HCT116 (cell line): ENCODE measurements at regions not wholly inside any gene's neighbourhood (a gene's known extent, or its start where the extent isn't known, plus 50 kb on each side); places are given as distances from the start of the nearest gene placed in this dataset.

Experiments used
- ATAC-seq: fragments of 200-7000 bp; cut with Tn5 transposase; 2 replicates; pipeline ENCODE4 v1.9.1; 2020; ENCODE audit warnings: mild to moderate bottlenecking, moderate library complexity
- BruUV-seq: library from RNA; stranded (reverse); fragments of 400-500 nt; replicated peaks from 2 replicates; lab custom pipeline; 2021; lab: Mats Ljungman, UMichigan
- CTCF ChIA-PET: fragments of 300-600 bp; sonication (Branson Sonifier 250); formaldehyde crosslinking; loops from one replicate; lab custom pipeline; 2021; ENCODE audit warnings: antibody characterized with exemption; lab: Charles Lee
- POLR2A ChIA-PET: fragments of 300-600, 350-600 bp; sonication (Branson Sonifier 250); formaldehyde crosslinking; loops from one replicate; lab custom pipeline; 2021; ENCODE audit warnings: antibody characterized with exemption; lab: Charles Lee
- RAD21 ChIA-PET, 2 experiments: fragments of 300-600 bp; sonication (Branson Sonifier 250); formaldehyde crosslinking; loops; one replicate each; lab custom pipeline; 2023; ENCODE audit warnings: low total read pairs in 2 of 2; ENCODE audit not compliant: uncharacterized antibody in 2 of 2, unreplicated experiment in 2 of 2, low non-redundant PET in 1 of 2; lab: Charles Lee
- DNase-seq: peaks from one replicate; pipeline ENCODE4 v3.0.0-alpha.2; 2010; ENCODE audit warnings: low read depth, low spot score
- H2AFZ ChIP-seq: fragments of 200-600 bp; shearing (Covaris generic), sonication (generic); 2 replicates; pipeline ENCODE4 v1.6.1; 2017; ENCODE audit warnings: low read depth, mixed run types, mixed read lengths, antibody characterized with exemption, low read length; ENCODE audit not compliant: poor library complexity, severe bottlenecking
- H3K27ac ChIP-seq: 2 replicates; pipeline ENCODE4 v1.5.1; 2012; ENCODE audit warnings: low read depth, low read length
- H3K27me3 ChIP-seq: fragments of 200-600 bp; sonication (generic); 2 replicates; pipeline ENCODE4 v1.6.1; 2016; ENCODE audit warnings: mixed run types, low read length, mixed read lengths; ENCODE audit not compliant: insufficient read depth
- H3K36me3 ChIP-seq, 2 experiments: fragments of 200-500 bp in 1 of 2; fragments of 200-600 bp in 1 of 2; sonication (Bioruptor generic) in 1 of 2; sonication (generic) in 1 of 2; 2 replicates each; pipeline versions ENCODE4 v1.5.1 to v1.6.1; 2014 to 2016; ENCODE audit warnings: low read length in 2 of 2, inconsistent platforms in 1 of 2, mixed read lengths in 1 of 2, mixed run types in 1 of 2; ENCODE audit not compliant: insufficient read depth in 2 of 2, control insufficient read depth in 1 of 2
- H3K4me1 ChIP-seq, 2 experiments: fragments of 200-600 bp in 1 of 2; sonication (generic) in 1 of 2; 2 replicates each; pipeline versions ENCODE4 v1.5.1 to v1.6.1; 2012 to 2017; ENCODE audit warnings: low read length in 2 of 2, inconsistent platforms in 1 of 2, mild to moderate bottlenecking in 1 of 2, mixed read lengths in 1 of 2, mixed run types in 1 of 2, moderate library complexity in 1 of 2; ENCODE audit not compliant: insufficient read depth in 2 of 2, control insufficient read depth in 1 of 2
- H3K4me2 ChIP-seq: fragments of 200-600 bp; sonication (generic); 2 replicates; pipeline ENCODE4 v1.6.1; 2017; ENCODE audit warnings: mixed run types, low read length, mixed read lengths
- H3K4me3 ChIP-seq, 2 experiments: fragments of 200-600 bp in 1 of 2; sonication (generic) in 1 of 2; replicated peaks in 1 of 2; 2 replicates each; pipeline ENCODE4 v1.5.1; 2011 to 2016; ENCODE audit warnings: low read length in 2 of 2, control low read depth in 1 of 2, low read depth in 1 of 2, mild to moderate bottlenecking in 1 of 2, mixed read lengths in 1 of 2, mixed run types in 1 of 2
- H3K79me2 ChIP-seq: fragments of 200-600 bp; sonication (generic); 2 replicates; pipeline ENCODE4 v1.6.1; 2017; ENCODE audit warnings: mild to moderate bottlenecking, mixed run types, low read length, moderate library complexity, mixed read lengths; ENCODE audit not compliant: insufficient read depth
- H3K9ac ChIP-seq: fragments of 200-600 bp; sonication (generic); 2 replicates; pipeline ENCODE4 v1.6.1; 2016; ENCODE audit warnings: low read length, mixed read lengths
- H3K9me2 ChIP-seq: fragments of 200-600 bp; sonication (generic), shearing (Covaris generic); 2 replicates; pipeline ENCODE4 v1.6.1; 2017; ENCODE audit warnings: mixed run types, mild to moderate bottlenecking, moderate library complexity; ENCODE audit not compliant: insufficient read depth
- H3K9me3 ChIP-seq, 2 experiments: fragments of 200-500 bp in 1 of 2; fragments of 200-600 bp in 1 of 2; sonication (Bioruptor generic) in 1 of 2; sonication (generic) in 1 of 2; 2 replicates each; pipeline ENCODE4 v1.6.1; 2014 to 2017; ENCODE audit warnings: low read length in 2 of 2, mixed read lengths in 2 of 2, inconsistent platforms in 1 of 2, low read depth in 1 of 2, mild to moderate bottlenecking in 1 of 2, mixed run types in 1 of 2, moderate library complexity in 1 of 2; ENCODE audit not compliant: control insufficient read depth in 1 of 2, insufficient read depth in 1 of 2
- H4K20me1 ChIP-seq: fragments of 200-600 bp; sonication (generic), shearing (Covaris generic); 2 replicates; pipeline ENCODE4 v1.6.1; 2017; ENCODE audit warnings: mixed run types, mild to moderate bottlenecking, moderate library complexity; ENCODE audit not compliant: insufficient read depth
- EZH2phosphoT487 ChIP-seq: fragments of 200-600 bp; IDR thresholded peaks from 2 replicates; pipeline ENCODE4 v1.6.1; 2018; ENCODE audit warnings: antibody characterized with exemption, borderline replicate concordance
- SP1 ChIP-seq: IDR thresholded peaks from 2 replicates; pipeline ENCODE4 v1.6.1; 2012; ENCODE audit warnings: low read depth
- TCF7L2 ChIP-seq: IDR thresholded peaks from 2 replicates; pipeline ENCODE4 v1.7.0; 2011; ENCODE audit warnings: borderline replicate concordance, inconsistent platforms; ENCODE audit not compliant: insufficient read depth, insufficient read length; ENCODE audit errors: extremely low read depth
- YY1 ChIP-seq: IDR thresholded peaks from 2 replicates; pipeline ENCODE4 v1.6.1; 2011; ENCODE audit warnings: low read length, low read depth, moderate library complexity, mild to moderate bottlenecking; ENCODE audit not compliant: insufficient replicate concordance; ENCODE audit errors: extremely low read depth
- ZFX ChIP-seq: fragments of 450-650 bp; IDR thresholded peaks from 2 replicates; pipeline ENCODE4 v1.6.1; 2017
- intact Hi-C: fragments of 100-400 bp; cut with micrococcal nuclease; formaldehyde crosslinking; loops from 2 replicates; pipeline ENCODE4 v1.10.0; 2022

DNA sequence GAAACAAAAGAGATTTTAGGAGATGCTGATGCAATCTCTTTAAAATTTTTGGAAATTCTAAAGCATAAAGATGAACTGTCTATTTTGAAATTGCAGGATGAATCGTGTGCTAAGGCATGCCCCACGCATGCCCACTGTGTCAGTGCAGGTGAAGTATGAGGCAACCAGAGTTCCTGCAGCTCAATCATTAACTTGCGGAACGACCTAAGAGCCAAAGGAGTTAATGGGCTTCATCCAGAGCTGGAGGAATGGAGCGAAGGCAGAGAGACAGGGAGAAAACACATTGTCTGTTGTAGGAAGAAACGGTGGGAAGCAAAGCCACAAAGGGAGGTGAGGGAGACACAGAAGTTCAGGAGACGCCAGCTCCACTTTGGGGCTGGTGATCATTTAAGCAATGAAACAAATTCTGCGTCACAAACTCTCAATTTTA, 265.2 kb downstream of the CCDC85A start:
- ChIA-PET POLR2A (no interaction called here), CTCF (no interaction called here), RAD21 (no interaction called here)
- TF ChIP-seq TCF7L2 = no peak
- Histone ChIP-seq H3K4me1 (no peaks in the 10 kb centered on the region; a peak in 1 of 4 replicates), H3K27ac (no peak overlapping the region), H2AFZ (no peak overlapping the region), H3K9me2 (no peaks in the 10 kb centered on the region), H3K4me3 (no peak overlapping the region), H3K27me3 (no peaks in the 10 kb centered on the region), H3K36me3 (no peaks in the 10 kb centered on the region), H3K4me2 (no peak overlapping the region), H3K9me3 (no peaks in the 10 kb centered on the region), H3K79me2 (no peaks in the 10 kb centered on the region), H4K20me1 (no peaks in the 10 kb centered on the region), H3K9ac (no peak overlapping the region)
- ATAC-seq (no peak), DNase-seq (no peak)
- no TSS peak for BruUV-seq
- intact Hi-C loops = no loop called here

DNA sequence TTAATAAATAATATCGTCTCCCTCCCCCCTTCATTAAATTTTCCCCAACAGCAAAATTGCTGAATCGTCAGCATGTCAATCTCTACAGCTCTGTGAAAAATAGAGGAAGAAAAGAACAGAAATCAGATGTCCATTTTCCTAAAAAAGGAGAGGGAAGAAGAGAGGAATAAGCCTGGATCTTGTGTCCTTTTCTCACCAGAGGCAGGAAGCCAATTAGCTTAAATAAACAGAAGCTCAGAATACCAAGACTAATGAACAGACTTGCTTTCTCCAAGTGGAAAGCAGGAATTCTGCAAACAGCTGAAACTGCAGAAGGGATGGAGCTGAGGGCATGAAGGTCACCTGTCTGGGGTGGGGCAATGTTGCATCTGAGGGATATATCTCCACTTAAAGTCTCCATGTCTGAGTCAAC, 265.7 kb downstream of the CCDC85A start:
- TF ChIP-seq YY1 = no peak
- no peak for TF ChIP-seq SP1
- TF ChIP-seq ZFX = no peak
- TF ChIP-seq TCF7L2 = no peak
- TF ChIP-seq EZH2phosphoT487 = no peak
- DNase-seq (no peak), ATAC-seq (no peak)
- Histone ChIP-seq H3K4me3 (no peak overlapping the region), H3K27me3 (no peaks in the 10 kb centered on the region), H3K4me2 (no peak overlapping the region), H3K27ac (no peak overlapping the region), H3K9ac (no peak overlapping the region), H4K20me1 (no peaks in the 10 kb centered on the region), H3K4me1 (no peaks in the 10 kb centered on the region; a peak in 1 of 4 replicates), H3K79me2 (no peaks in the 10 kb centered on the region), H2AFZ (no peak overlapping the region), H3K36me3 (no peaks in the 10 kb centered on the region), H3K9me3 (no peaks in the 10 kb centered on the region), H3K9me2 (no peaks in the 10 kb centered on the region)
- RAD21 ChIA-PET = no interaction called here
- intact Hi-C loops = no loop called here
- CTCF ChIA-PET = interaction anchor here (0.7 kb wide), 1 partner anchor 140 kb away, joined by 3 read pairs; no protein-coding TSS in a partner anchor
- BruUV-seq = no TSS peak
- POLR2A ChIA-PET = no interaction called here
